GM19438 (cell line): ENCODE measurements at regions not wholly inside any gene's neighbourhood (a gene's known extent, or its start where the extent isn't known, plus 50 kb on each side); places are given as distances from the start of the nearest gene placed in this dataset.

Experiments used
- ATAC-seq: cut with Tn5 transposase; IDR thresholded peaks from one replicate; pipeline ENCODE4 v1.9.1; 2021; ENCODE audit warnings: low read depth; ENCODE audit not compliant: unreplicated experiment

GRCh38 chr12:84807249-84807648 lies 105.3 kb downstream of the SLC6A15 start:
- no peak for ATAC-seq

GRCh38 chr12:84805474-84805858 lies 107.1 kb downstream of the SLC6A15 start:
- no peak for ATAC-seq

- no peak for ATAC-seq
Measured at GRCh38 chr12:84804691-84805473, 107.7 kb downstream of the SLC6A15 start.

GRCh38 chr12:84803661-84804060 lies 108.9 kb downstream of the SLC6A15 start:
- ATAC-seq: no peak

GRCh38 chr12:84802161-84802560 lies 110.4 kb downstream of the SLC6A15 start:
- ATAC-seq: no peak

GRCh38 chr12:84793558-84794367 lies 118.8 kb downstream of the SLC6A15 start:
- ATAC-seq: no peak

GRCh38 chr12:84791444-84791843 lies 121.2 kb downstream of the SLC6A15 start:
- ATAC-seq: no peak

- ATAC-seq: no peak
Measured at GRCh38 chr12:84789184-84789583, 123.4 kb downstream of the SLC6A15 start.

- ATAC-seq: no peak
Measured at GRCh38 chr12:84787253-84787652, 125.3 kb downstream of the SLC6A15 start.

- no peak for ATAC-seq
Measured at GRCh38 chr12:84786622-84787021, 126.0 kb downstream of the SLC6A15 start.

- no peak for ATAC-seq
Measured at GRCh38 chr12:84785951-84786350, 126.6 kb downstream of the SLC6A15 start.

- ATAC-seq: no peak
Measured at GRCh38 chr12:84785281-84785680, 127.3 kb downstream of the SLC6A15 start.

- no peak for ATAC-seq
Measured at GRCh38 chr12:84779169-84779568, 133.4 kb downstream of the SLC6A15 start.

- ATAC-seq: no peak
Measured at GRCh38 chr12:84772281-84772680, 140.3 kb downstream of the SLC6A15 start.

- ATAC-seq: no peak
Measured at GRCh38 chr12:84767079-84767478, 145.5 kb downstream of the SLC6A15 start.

GRCh38 chr12:84766375-84766774 lies 146.2 kb downstream of the SLC6A15 start:
- no peak for ATAC-seq

- ATAC-seq: no peak
Measured at GRCh38 chr12:84764001-84764400, 148.6 kb downstream of the SLC6A15 start.

GRCh38 chr12:84763107-84763506 lies 149.5 kb downstream of the SLC6A15 start:
- ATAC-seq: no peak

GRCh38 chr12:84760091-84760865 lies 152.3 kb downstream of the SLC6A15 start:
- no peak for ATAC-seq

- no peak for ATAC-seq
Measured at GRCh38 chr12:84757978-84758377, 154.6 kb downstream of the SLC6A15 start.

- ATAC-seq: no peak
Measured at GRCh38 chr12:84756961-84757360, 155.6 kb downstream of the SLC6A15 start.
